HAP-1 (cell line): ENCODE measurements at regions not wholly inside any gene's neighbourhood (a gene's known extent, or its start where the extent isn't known, plus 50 kb on each side); places are given as distances from the start of the nearest gene placed in this dataset.

Experiments used
- DNase-seq, 2 experiments: peaks; one replicate each; pipeline ENCODE4 v3.0.0-alpha.2; 2016 to 2020; ENCODE audit warnings: low spot score in 2 of 2
- H3K27me3 ChIP-seq: fragments of 250-450 bp; sonication (Bioruptor Pico); 2 replicates; pipeline ENCODE4 v1.5.1; 2020; ENCODE audit warnings: low read depth, mild to moderate bottlenecking, moderate library complexity
- H3K36me3 ChIP-seq: fragments of 250-450 bp; sonication (Bioruptor Pico); replicated peaks from 2 replicates; pipeline ENCODE4 v1.5.1; 2020; ENCODE audit warnings: mild to moderate bottlenecking
- H3K4me1 ChIP-seq: fragments of 250-450 bp; sonication (Bioruptor Pico); 2 replicates; pipeline ENCODE4 v1.5.1; 2020; ENCODE audit warnings: mild to moderate bottlenecking
- H3K4me3 ChIP-seq: fragments of 250-450 bp; sonication (Bioruptor Pico); 2 replicates; pipeline ENCODE4 v1.5.1; 2020; ENCODE audit warnings: mild to moderate bottlenecking, moderate library complexity
- H3K9me3 ChIP-seq: fragments of 250-450 bp; sonication (Bioruptor Pico); 2 replicates; pipeline ENCODE4 v1.5.1; 2020; ENCODE audit warnings: mild to moderate bottlenecking, moderate library complexity
- in situ Hi-C: fragments of 300-500 bp; cut with MboI; formaldehyde crosslinking; loops from 3 replicates; pipeline ENCODE4 v1.14.3; 2020; ENCODE audit warnings: low sequenced_read_pairs, inconsistent platforms, mixed read lengths

DNA sequence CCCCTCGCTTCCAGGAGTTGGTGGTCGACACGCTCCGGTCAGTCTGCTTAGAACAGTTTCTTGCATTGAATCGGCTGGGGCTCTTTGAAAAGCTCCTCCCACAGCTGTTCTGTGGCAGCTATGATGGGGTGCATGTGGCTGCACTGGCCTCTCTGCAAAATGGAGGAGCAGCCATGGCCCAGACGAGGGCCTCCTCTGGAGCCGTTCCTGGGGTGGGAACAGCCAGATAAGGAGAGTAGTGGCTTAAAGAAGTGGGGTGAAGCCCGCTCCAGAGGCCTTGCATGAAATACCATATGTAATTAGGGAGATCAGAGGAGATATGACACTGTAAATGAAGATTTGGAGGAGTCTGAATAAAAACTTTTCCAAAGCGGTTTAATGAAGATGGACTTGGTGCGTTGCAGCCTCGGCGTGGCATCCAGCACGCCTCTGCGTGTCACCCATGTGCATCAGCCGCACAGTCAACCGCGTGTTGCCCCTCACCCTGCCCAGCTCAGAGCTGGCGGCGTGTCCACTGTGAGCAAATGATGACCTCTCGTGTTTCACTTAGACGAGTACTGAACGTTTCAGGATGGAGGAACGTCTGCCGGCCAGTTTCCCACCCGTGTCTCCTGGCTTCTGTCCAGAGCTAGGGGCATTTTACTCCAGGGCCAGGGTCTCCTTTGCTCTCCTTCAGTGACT lies 199.2 kb downstream of the TEX29 start:
- Histone ChIP-seq H3K9me3 (no peaks in the 10 kb centered on the region), H3K27me3 (no peaks in the 10 kb centered on the region), H3K4me1 (no peaks in the 10 kb centered on the region), H3K4me3 (no peak overlapping the region), H3K36me3 (no peaks in the 10 kb centered on the region)
- DNase-seq, result no peak
- in situ Hi-C loops, result no loop called here

DNA sequence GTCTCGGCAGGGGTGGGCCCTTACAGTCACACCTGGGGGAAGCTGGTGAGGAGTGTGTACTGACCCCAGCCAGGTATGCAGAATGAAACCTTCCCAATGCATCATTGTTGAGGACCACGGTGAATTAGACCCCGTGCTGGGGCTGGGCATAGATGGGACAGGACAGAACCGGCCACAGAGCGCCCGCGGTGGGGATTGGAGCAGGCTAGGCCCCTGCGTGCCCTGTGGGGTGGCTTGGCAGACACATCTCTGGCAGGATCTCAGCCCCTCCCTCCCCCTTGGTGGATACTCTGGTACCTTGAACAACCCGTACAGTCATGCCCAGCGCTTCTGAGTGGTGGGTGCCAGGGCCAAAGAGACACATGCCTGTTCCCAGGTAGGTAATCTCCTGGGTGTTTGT lies 200.6 kb downstream of the TEX29 start:
- Histone ChIP-seq H3K36me3 (no peaks in the 10 kb centered on the region), H3K9me3 (no peaks in the 10 kb centered on the region), H3K4me1 (no peaks in the 10 kb centered on the region), H3K4me3 (no peak overlapping the region), H3K27me3 (no peaks in the 10 kb centered on the region)
- DNase-seq, result no peak
- in situ Hi-C loops, result no loop called here

DNA sequence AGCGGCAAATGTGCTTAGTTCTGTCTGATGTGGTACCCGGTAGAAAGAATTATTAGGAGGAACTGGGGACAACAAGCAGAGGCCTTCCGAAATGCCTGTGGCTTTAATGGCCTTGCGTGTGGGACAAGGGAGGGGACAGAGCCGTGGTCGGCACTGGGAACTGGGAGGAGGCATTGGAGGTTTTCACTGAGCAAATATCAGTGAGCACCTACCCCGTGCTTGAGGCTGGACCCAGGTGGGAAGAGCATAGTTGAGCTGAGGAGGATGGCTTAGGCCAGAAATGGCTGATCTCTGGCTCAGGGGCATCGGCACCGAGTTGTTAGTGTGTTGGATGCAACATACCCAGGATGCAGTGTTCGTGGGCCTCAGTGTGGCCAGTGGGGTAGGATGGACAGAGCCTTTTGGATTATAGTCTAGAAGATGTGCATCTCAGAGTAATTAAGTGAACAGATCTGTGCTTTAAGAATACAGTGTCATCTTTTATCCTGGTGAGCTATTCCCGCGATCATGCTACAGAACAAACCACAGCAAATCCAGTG lies 201.3 kb downstream of the TEX29 start:
- Histone ChIP-seq H3K4me1 (no peaks in the 10 kb centered on the region), H3K4me3 (no peak overlapping the region), H3K27me3 (no peaks in the 10 kb centered on the region), H3K36me3 (no peaks in the 10 kb centered on the region), H3K9me3 (no peaks in the 10 kb centered on the region)
- in situ Hi-C loops, result no loop called here
- no peak for DNase-seq

DNA sequence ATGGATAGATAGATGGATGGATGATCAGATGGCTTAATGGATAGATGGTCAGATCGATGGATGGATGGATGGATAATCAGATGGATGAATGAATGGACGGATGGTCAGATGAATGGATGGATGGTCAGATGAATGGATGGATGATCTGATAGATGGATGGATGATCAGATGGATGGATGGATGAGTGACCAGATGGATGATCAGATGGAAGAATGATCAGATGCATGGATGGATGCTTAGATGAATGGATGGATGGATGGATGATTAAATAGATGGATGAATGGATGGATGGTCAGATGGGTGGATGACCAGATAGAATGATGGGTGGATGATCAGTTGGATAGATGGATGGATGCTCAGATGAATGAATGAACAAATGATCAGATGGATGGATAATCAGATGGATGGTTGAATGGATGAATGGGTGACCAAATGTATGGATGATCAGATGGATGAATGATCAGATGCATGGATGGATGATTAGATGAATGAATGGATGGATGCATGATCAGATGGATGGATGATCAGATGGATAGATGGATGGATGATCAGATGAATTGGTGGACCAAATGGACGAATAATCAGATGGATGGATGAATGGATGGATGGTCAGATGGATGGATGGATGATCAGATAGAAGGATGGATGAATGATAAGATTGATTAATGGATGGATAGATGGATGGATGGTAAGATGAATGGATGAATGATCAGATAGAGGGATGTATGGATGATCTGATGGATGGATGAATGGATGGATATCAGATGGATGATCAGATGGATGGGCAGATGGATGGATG lies 205.1 kb downstream of the TEX29 start:
- in situ Hi-C loops, result no loop called here
- Histone ChIP-seq H3K36me3 (no peaks in the 10 kb centered on the region), H3K4me3 (no peak overlapping the region), H3K27me3 (no peaks in the 10 kb centered on the region), H3K4me1 (no peaks in the 10 kb centered on the region), H3K9me3 (no peaks in the 10 kb centered on the region)
- no peak for DNase-seq

DNA sequence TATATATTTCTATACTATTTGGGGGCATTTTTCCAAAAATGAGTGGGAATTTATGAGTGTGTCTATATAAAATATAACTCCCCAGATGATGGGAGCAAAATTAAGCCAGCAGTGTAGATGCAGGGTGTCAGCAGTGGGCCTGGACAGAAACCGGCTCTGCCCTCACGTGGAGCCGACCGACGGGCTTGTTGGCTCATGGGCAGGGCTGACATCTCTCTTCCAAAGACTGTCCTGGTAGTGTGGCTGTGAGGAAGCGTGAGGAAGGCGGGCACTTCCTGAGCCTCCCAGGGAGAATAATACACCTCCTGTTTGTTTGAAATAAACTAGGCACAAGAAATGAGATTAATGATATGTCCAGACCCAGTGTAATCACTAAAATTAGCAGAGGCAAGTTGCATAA lies 206.5 kb downstream of the TEX29 start:
- Histone ChIP-seq H3K4me3 (no peak overlapping the region), H3K27me3 (no peaks in the 10 kb centered on the region; the same call in 1 of the 2 replicates), H3K36me3 (no peaks in the 10 kb centered on the region), H3K4me1 (no peaks in the 10 kb centered on the region), H3K9me3 (no peaks in the 10 kb centered on the region)
- in situ Hi-C loops, result no loop called here
- DNase-seq, result no peak

DNA sequence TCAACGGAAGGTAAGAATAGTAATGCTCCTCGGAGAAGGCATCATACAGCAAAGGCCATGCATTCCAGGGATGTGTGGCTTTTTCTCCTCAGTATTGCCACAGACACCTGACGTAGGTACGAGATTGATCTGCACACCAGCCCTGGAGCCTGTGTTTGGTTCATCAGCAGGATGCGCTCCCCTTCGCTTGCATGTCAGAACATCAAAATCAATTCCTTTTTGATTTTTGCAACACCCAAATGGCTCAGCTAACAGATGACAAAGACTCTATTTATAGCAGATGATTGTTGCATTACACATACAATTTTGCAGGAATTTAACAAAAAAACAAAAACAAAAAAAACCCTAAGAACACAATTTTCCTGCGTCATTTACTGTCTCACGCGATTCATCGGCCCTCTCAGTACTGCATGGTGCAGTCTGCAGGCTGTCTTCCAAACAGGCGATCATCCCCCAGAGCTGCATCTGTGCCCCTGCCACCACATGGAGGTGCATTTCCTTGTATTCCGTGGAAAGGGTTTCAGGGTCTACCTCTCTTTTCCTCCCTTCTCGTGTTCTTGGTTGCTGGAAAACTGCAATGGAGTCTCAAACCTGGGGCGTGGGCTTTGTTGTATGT lies 207.3 kb downstream of the TEX29 start:
- no peaks in the 10 kb centered on the region; the same call in 1 of the 2 replicates for H3K27me3 ChIP-seq
- in situ Hi-C loops, result no loop called here
- H3K36me3 ChIP-seq, result no peaks in the 10 kb centered on the region
- DNase-seq, result no peak
- H3K4me3 ChIP-seq, result no peak overlapping the region
- H3K9me3 ChIP-seq, result no peaks in the 10 kb centered on the region
- no peaks in the 10 kb centered on the region for H3K4me1 ChIP-seq

DNA sequence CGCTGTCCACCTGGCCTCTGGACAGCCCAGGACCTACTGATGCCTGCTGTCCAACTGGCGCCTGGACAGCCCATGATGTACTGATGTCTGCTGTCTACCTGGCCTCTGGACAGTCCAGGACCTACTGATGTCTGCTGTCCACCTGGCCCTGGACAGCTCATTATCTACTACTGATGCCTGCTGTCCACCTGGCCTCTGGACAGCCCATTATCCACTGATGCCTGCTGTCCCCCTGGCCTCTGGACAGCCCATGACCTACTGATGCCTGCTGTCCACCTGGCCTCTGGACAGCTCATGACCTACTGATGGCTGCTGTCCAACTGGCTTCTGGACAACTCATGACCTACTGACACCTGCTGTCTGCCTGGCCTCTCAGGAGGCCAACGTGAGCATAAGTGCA lies 208.1 kb downstream of the TEX29 start:
- Histone ChIP-seq H3K27me3 (no peaks in the 10 kb centered on the region; the same call in 1 of the 2 replicates), H3K4me1 (no peaks in the 10 kb centered on the region), H3K9me3 (no peaks in the 10 kb centered on the region), H3K36me3 (no peaks in the 10 kb centered on the region), H3K4me3 (no peak overlapping the region)
- in situ Hi-C loops, result no loop called here
- DNase-seq, result no peak

DNA sequence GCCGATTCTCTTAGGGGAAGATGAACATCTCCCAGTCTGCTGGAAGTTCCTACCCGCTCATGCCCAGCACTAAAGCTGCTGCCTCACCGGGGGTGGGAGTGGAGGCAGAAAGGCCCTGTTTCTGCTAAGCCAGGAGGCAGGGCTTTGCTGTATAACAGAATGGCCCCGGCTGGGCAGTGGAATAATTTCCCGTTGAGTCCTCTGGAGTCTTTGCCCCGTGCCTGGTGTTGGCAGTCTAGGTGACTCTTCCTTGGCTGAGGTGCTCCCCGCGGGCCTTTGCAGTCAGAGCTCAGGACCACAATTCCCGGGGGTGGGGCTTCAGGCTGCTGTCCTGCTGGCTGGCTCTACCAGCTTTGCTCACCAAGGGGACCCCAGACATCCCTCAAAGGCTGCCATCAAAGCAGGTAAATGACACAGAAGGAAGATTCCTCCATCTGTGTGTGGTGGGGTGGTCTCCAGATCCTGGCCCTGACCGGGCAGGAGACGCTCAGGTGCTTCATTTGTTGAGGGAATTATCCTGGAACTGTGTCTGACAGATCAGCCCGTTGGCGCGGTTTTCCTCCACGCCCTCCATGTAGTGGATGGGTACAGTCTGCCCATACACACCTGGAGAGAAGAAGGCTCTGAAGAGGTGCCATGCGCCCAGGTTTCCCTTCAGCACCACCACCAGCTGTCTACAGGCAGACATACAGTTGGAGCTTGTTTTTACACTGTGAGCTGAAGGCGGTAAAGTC lies 209.9 kb downstream of the TEX29 start:
- DNase-seq, result no peak
- H3K36me3 ChIP-seq, result no peaks in the 10 kb centered on the region
- H3K4me3 ChIP-seq, result no peak overlapping the region
- H3K9me3 ChIP-seq, result no peaks in the 10 kb centered on the region
- H3K4me1 ChIP-seq, result no peaks in the 10 kb centered on the region
- peaks cover 15% of the 10 kb centered on the region for H3K27me3 ChIP-seq
- in situ Hi-C loops, result no loop called here

DNA sequence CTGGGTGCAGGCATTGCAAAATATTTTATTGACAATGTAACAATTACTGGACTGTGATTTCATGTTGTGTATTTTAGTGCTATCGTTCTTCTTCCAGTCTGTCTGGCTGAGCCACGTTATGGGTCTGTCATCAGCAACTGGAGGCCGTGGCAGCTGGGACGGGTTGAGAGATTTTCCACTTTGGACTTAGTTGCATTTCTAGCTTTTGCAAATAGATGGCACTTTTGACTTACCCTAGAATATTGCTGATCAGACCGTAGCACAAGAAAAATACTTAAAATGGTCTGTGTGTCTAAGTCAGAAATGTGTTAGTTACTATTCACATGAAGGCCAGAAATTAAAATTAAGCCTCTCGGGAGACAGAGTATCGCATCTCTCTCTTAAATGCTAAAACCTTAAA lies 211.1 kb downstream of the TEX29 start:
- no peak overlapping the region for H3K4me3 ChIP-seq
- in situ Hi-C loops, result no loop called here
- DNase-seq, result peak in 1 of 2 experiments; percentile 8
- H3K4me1 ChIP-seq, result no peaks in the 10 kb centered on the region
- H3K36me3 ChIP-seq, result no peaks in the 10 kb centered on the region
- H3K27me3 ChIP-seq, result peaks cover 26% of the 10 kb centered on the region
- H3K9me3 ChIP-seq, result no peaks in the 10 kb centered on the region

DNA sequence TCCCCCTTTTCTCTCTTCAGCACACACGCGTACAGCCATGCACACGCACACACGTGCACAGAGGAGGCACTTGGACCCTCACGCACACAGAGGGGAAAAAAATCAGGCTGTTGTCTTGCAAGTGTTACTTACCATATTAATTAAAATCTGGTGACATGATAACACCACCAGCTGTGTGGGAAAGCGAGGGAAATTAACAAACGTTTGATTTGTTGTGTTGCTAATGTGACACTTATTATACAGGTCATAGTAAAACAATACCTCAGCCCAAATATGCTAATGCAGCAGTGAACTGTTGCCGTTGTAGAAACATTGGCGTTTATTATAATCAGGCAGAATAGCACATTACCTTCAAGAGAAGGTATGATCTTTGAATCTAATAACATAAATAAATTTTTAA lies 211.7 kb downstream of the TEX29 start:
- no peaks in the 10 kb centered on the region for H3K9me3 ChIP-seq
- no peak overlapping the region for H3K4me3 ChIP-seq
- in situ Hi-C loops, result no loop called here
- DNase-seq, result no peak
- no peaks in the 10 kb centered on the region for H3K4me1 ChIP-seq
- peaks cover 28% of the 10 kb centered on the region for H3K27me3 ChIP-seq
- H3K36me3 ChIP-seq, result no peaks in the 10 kb centered on the region

DNA sequence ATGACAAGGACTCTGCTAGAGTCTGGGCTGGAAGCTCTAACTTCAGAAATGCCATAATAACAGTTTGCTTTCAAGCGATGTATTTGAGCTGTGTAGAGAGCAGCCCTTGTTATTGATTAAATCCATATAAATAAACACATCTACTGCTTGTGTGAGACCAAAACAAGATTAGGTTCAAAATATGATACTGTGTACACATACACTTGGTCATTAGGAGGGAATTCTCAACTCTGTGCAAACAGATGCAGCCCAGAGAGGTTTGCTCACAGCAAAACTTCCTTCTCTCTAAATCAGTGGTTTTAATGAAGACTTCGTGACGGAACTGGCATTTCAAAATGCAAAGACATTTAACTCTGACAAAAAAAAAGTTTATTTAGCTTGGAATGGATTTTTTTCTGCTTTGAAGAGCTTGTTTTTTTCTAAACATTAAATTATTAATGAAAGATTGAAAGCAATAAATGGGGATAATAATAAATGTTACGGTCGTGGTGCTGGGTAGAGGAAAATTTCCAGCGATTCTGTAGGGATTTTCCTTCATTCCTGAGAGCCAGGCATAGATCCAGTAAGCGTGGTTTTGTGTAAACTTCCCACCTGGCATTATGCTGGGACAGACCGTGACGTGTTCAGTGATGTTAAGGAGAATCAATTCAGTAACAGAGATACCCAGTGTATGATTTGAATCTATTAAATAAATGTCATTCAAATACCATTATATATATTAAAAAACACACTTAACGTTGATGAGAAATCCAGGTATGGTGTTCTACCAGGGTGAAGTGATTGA lies 213.7 kb downstream of the TEX29 start:
- no peaks in the 10 kb centered on the region for H3K36me3 ChIP-seq

DNA sequence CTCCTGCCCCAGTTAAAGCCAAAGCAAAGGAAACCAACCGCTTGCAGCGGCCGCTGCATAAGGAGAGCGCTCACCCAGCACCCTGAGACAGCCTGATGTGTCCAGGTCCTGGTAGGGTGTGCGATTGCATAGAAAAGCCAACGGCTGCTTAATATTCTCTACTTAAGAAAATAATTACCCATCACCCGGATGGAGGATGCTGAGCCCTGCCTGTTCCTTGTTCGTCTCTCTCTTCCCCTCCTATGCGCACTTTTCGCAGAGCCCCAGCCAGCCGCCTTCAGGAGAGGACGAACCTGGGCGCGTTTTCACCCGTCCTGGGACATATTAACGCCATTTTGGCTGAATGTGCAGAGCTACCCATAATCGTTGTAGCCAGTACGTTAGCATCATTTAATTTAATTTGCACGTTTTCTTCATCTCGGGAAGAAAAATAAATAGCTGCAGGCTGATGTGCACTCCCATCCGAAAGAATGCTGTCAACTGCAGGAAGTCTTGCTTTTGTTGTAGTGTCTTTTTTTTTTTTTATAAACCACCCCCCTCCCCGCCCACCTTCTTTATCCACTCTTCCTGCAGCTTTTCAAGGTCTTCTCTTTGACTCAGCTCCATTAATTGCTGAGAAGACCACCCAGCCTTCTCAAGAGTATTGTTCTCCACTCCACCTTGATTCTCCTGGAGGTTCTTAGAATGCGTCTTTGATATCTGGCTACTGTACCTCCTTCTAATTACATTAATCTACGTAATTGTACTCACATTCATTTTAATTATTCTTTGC lies 214.5 kb downstream of the TEX29 start:
- Histone ChIP-seq H3K27me3 (peaks cover 28% of the 10 kb centered on the region), H3K4me3 (no peak overlapping the region)
- in situ Hi-C loops, result no loop called here

More for the DNA sequence above, 213.7 kb downstream of the TEX29 start:
- no peak for DNase-seq
- Histone ChIP-seq H3K27me3 (peaks cover 28% of the 10 kb centered on the region), H3K4me1 (no peaks in the 10 kb centered on the region), H3K4me3 (no peak overlapping the region), H3K9me3 (no peaks in the 10 kb centered on the region)
- in situ Hi-C loops, result no loop called here

More for the DNA sequence above, 214.5 kb downstream of the TEX29 start:
- H3K4me1 ChIP-seq, result no peaks in the 10 kb centered on the region
- H3K9me3 ChIP-seq, result no peaks in the 10 kb centered on the region
- DNase-seq, result no peak
- H3K36me3 ChIP-seq, result no peaks in the 10 kb centered on the region
